ENCODE measurements at regions not wholly inside any gene's neighbourhood (a gene's known extent, or its start where the extent isn't known, plus 50 kb on each side); places are given as distances from the start of the nearest gene placed in this dataset.

- TF ChIP-seq CTCF (conservative IDR thresholded peaks at IDR 0.05): no peak
- no peaks in the 10 kb centered on the region for H3K79me2 ChIP-seq (ENCODE audit: insufficient read depth, low read length)
Measured at GRCh38 chr1:172931761-172932160, 119.0 kb downstream of the TNFSF18 start.

More at GRCh38 chr1:172931761-172932160, 119.0 kb downstream of the TNFSF18 start:
- H3K4me1 Mint-ChIP-seq: peaks cover 0 to 2% of the 10 kb centered on the region in 2 experiments; a peak in 1 of 4 replicates
- Histone ChIP-seq H2BK5ac (ENCODE audit: insufficient read length, low read length) (no peak overlapping the region), H2BK20ac (ENCODE audit: low read depth, low read length, poor library complexity, severe bottlenecking) (no peak overlapping the region), H3K79me1 (ENCODE audit: insufficient read depth, low read depth, low read length, poor library complexity, severe bottlenecking) (no peaks in the 10 kb centered on the region), H3T11ph (ENCODE audit: low read length) (no peak overlapping the region), H3K56ac (ENCODE audit: insufficient read length, low read depth, low read length) (no peak overlapping the region), H3K14ac (ENCODE audit: insufficient read depth, low read length) (no peak overlapping the region), H2AK5ac (ENCODE audit: insufficient read length, low read length) (no peak overlapping the region), H3K23ac (ENCODE audit: insufficient read length, low read depth, low read length) (no peak overlapping the region), H4K5ac (ENCODE audit: insufficient read length, low read depth, low read length) (no peak overlapping the region), H4K20me1 (ENCODE audit: control insufficient read depth, insufficient read depth, insufficient read length) (no peaks in the 10 kb centered on the region), H3K27ac (ENCODE audit: insufficient read length, low read depth, low read length) (no peak overlapping the region), H2BK12ac (ENCODE audit: insufficient read length, low read depth, low read length) (no peak overlapping the region), H3K4me2 (ENCODE audit: insufficient read depth, insufficient read length, low read length) (no peak overlapping the region), H3K27me3 (ENCODE audit: insufficient read depth, low read length) (no peaks in the 10 kb centered on the region), H2AFZ (ENCODE audit: low read length) (no peak overlapping the region), H3K9ac (ENCODE audit: extremely low read depth, insufficient read length, low read length) (no peak overlapping the region), H3K18ac (ENCODE audit: insufficient read length, low read depth, low read length) (no peak overlapping the region), H3K9me3 (ENCODE audit: control insufficient read depth, low read depth, low read length) (no peaks in the 10 kb centered on the region), H3K4ac (ENCODE audit: low read depth, low read length) (no peak overlapping the region), H4K91ac (ENCODE audit: insufficient read length, low read depth, low read length) (no peak overlapping the region), H2BK15ac (ENCODE audit: low read depth, low read length) (no peak overlapping the region), H3K4me1 (ENCODE audit: insufficient read depth, low read length) (no peaks in the 10 kb centered on the region; the same call in 1 of the 2 replicates), H4K8ac (replicated peaks; ENCODE audit: insufficient read length, low read depth, low read length) (no peak overlapping the region), H2BK120ac (ENCODE audit: low read depth, low read length, poor library complexity, severe bottlenecking) (no peak overlapping the region), H3K23me2 (ENCODE audit: insufficient read length, low read depth, low read length, poor library complexity, severe bottlenecking) (no peaks in the 10 kb centered on the region)
- no CpG with 5 or more reads among the region's 4 CpGs for WGBS (ENCODE audit: extremely low coverage, insufficient read length, low lambda C conversion rate)
- H3K36me3 Mint-ChIP-seq (ENCODE audit: insufficient read depth in 1 of 3, low read depth in 3 of 3): no peaks in the 10 kb centered on the region
- H3K27me3 Mint-ChIP-seq (ENCODE audit: low read depth): no peaks in the 10 kb centered on the region; the same call in 1 of the 2 replicates
- no peak overlapping the region for H3K4me3 Mint-ChIP-seq
- H3K9me3 Mint-ChIP-seq: no peaks in the 10 kb centered on the region
- DNase-seq: no peak
- no peak overlapping the region for H3K27ac Mint-ChIP-seq

Data from H9 (cell line).